ENCODE measurements at regions not wholly inside any gene's neighbourhood (a gene's known extent, or its start where the extent isn't known, plus 50 kb on each side); places are given as distances from the start of the nearest gene placed in this dataset.

DNA sequence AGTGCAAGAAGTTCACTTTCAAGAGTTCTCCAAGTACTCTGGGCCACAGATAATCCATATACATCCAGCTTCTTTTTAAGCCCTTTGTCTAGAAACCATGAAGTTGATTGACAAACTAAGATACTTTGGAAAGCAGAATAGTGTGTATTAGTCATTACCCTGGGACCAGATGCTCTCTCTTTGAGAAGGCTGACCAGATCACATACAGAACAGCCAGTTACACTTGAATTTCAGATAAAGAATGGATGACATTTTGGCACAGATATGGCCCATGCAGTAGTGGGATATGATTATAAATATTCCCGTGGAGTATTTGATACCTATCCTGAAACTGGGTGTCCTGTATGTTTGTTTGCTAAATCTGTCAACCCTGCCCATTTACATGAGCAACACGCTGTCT lies 414.2 kb downstream of the KLF5 start:
- no peak overlapping the region for H3K9ac ChIP-seq (ENCODE audit: low read depth in 2 of 2, low read length in 2 of 2)
- H3K4me3 ChIP-seq, result no peak overlapping the region
- H3K9me3 ChIP-seq, result no peaks in the 10 kb centered on the region
- intact Hi-C loops (cut with DNase I), result no loop called here
- no peak overlapping the region for H3K27ac ChIP-seq
- no peaks in the 10 kb centered on the region for H3K27me3 ChIP-seq
- no peaks in the 10 kb centered on the region for H3K36me3 ChIP-seq
- no peak for DNase-seq
- no peaks in the 10 kb centered on the region for H3K4me1 ChIP-seq
- TF ChIP-seq, protein P1, sequence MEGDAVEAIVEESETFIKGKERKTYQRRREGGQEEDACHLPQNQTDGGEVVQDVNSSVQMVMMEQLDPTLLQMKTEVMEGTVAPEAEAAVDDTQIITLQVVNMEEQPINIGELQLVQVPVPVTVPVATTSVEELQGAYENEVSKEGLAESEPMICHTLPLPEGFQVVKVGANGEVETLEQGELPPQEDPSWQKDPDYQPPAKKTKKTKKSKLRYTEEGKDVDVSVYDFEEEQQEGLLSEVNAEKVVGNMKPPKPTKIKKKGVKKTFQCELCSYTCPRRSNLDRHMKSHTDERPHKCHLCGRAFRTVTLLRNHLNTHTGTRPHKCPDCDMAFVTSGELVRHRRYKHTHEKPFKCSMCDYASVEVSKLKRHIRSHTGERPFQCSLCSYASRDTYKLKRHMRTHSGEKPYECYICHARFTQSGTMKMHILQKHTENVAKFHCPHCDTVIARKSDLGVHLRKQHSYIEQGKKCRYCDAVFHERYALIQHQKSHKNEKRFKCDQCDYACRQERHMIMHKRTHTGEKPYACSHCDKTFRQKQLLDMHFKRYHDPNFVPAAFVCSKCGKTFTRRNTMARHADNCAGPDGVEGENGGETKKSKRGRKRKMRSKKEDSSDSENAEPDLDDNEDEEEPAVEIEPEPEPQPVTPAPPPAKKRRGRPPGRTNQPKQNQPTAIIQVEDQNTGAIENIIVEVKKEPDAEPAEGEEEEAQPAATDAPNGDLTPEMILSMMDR (IDR thresholded peaks at IDR 0.05), result no peak

- Histone ChIP-seq H3K27ac (no peak overlapping the region), H3K27me3 (no peaks in the 10 kb centered on the region), H3K9me3 (no peaks in the 10 kb centered on the region), H3K4me1 (no peaks in the 10 kb centered on the region), H3K9ac (ENCODE audit: low read depth in 2 of 2, low read length in 2 of 2) (peak overlapping the region in 1 of 2 donors; percentile 8), H3K36me3 (no peaks in the 10 kb centered on the region), H3K4me3 (no peak overlapping the region)
- TF ChIP-seq, protein P1 (IDR thresholded peaks at IDR 0.05), result no peak
- intact Hi-C loops (cut with DNase I), result no loop called here
- no peak for DNase-seq
These were observed 408.3 kb downstream of the KLF5 start for GRCh38 chr13:73467125-73467524.

GRCh38 chr13:73466561-73466960 lies 407.8 kb downstream of the KLF5 start:
- Histone ChIP-seq H3K27me3 (no peaks in the 10 kb centered on the region), H3K9me3 (no peaks in the 10 kb centered on the region), H3K27ac (peak overlapping the region; percentile 69), H3K36me3 (no peaks in the 10 kb centered on the region), H3K4me3 (no peak overlapping the region), H3K9ac (ENCODE audit: low read depth in 2 of 2, low read length in 2 of 2) (peak overlapping the region in 1 of 2 donors; percentile 22), H3K4me1 (no peaks in the 10 kb centered on the region)
- TF ChIP-seq, protein P1 (IDR thresholded peaks at IDR 0.05), result no peak
- intact Hi-C loops (cut with DNase I), result no loop called here
- no peak for DNase-seq

DNA sequence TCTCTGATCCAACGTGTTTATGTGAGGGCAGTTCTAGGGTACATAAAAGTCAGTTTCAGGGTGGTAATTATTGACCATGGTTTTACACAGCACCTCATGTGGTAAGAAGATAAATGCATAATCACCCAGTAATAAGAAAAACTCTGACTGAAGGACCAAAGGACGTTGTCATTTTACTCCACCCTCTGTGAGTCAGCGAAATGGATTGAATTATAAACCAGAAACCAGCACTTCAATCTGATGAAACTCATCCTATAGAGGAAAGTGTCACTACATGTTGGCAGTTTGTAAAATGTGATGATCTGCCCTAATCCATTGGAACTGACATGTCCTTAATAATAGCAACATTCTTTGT lies 406.8 kb downstream of the KLF5 start:
- no peak overlapping the region for H3K9ac ChIP-seq (ENCODE audit: low read depth in 2 of 2, low read length in 2 of 2)
- H3K27me3 ChIP-seq, result no peaks in the 10 kb centered on the region
- peak overlapping the region; percentile 69 for H3K27ac ChIP-seq
- DNase-seq, result peak; percentile 48
- H3K4me1 ChIP-seq, result no peaks in the 10 kb centered on the region
- TF ChIP-seq, protein P1 (IDR thresholded peaks at IDR 0.05), result no peak
- intact Hi-C loops (cut with DNase I), result no loop called here
- H3K9me3 ChIP-seq, result no peaks in the 10 kb centered on the region
- H3K4me3 ChIP-seq, result no peak overlapping the region
- no peaks in the 10 kb centered on the region for H3K36me3 ChIP-seq

GRCh38 chr13:73464758-73465616 lies 406.2 kb downstream of the KLF5 start:
- Histone ChIP-seq H3K4me1 (no peaks in the 10 kb centered on the region), H3K27me3 (no peaks in the 10 kb centered on the region), H3K9ac (ENCODE audit: low read depth in 2 of 2, low read length in 2 of 2) (peak overlapping the region in 1 of 2 donors; percentile 68), H3K9me3 (no peaks in the 10 kb centered on the region), H3K27ac (peak overlapping the region; percentile 69), H3K4me3 (no peak overlapping the region), H3K36me3 (no peaks in the 10 kb centered on the region)
- DNase-seq, result peak; percentile 53
- intact Hi-C loops (cut with DNase I), result no loop called here
- TF ChIP-seq, protein P1 (IDR thresholded peaks at IDR 0.05), result no peak

Data from colonic mucosa (tissue), 4 donors.